ENCODE measurements at regions not wholly inside any gene's neighbourhood (a gene's known extent, or its start where the extent isn't known, plus 50 kb on each side); places are given as distances from the start of the nearest gene placed in this dataset.

GRCh38 chrX:96455078-96455477, 229.6 kb upstream of the DIAPH2 start:
- TF ChIP-seq, protein P1, sequence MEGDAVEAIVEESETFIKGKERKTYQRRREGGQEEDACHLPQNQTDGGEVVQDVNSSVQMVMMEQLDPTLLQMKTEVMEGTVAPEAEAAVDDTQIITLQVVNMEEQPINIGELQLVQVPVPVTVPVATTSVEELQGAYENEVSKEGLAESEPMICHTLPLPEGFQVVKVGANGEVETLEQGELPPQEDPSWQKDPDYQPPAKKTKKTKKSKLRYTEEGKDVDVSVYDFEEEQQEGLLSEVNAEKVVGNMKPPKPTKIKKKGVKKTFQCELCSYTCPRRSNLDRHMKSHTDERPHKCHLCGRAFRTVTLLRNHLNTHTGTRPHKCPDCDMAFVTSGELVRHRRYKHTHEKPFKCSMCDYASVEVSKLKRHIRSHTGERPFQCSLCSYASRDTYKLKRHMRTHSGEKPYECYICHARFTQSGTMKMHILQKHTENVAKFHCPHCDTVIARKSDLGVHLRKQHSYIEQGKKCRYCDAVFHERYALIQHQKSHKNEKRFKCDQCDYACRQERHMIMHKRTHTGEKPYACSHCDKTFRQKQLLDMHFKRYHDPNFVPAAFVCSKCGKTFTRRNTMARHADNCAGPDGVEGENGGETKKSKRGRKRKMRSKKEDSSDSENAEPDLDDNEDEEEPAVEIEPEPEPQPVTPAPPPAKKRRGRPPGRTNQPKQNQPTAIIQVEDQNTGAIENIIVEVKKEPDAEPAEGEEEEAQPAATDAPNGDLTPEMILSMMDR (IDR thresholded peaks at IDR 0.05) = no peak
- TF ChIP-seq POLR2A (IDR thresholded peaks at IDR 0.05) (no peak), POLR2AphosphoS5 (IDR thresholded peaks at IDR 0.05) (no peak)

Measured in breast epithelium (tissue), 3 donors.